Stimulated activated CD8-positive, alpha-beta memory T cell treated with anti-CD3 and anti-CD28 coated beads, Interleukin-2, amount 100 ng/mL, for 48 hours (primary cell): ENCODE measurements at regions not wholly inside any gene's neighbourhood (a gene's known extent, or its start where the extent isn't known, plus 50 kb on each side); places are given as distances from the start of the nearest gene placed in this dataset.
"Not testable (repeated sequence)": the region's sequence is repeated elsewhere in the genome, so short reads cannot be mapped to it uniquely, and the experiment has no call there.

Experiments
- DNase-seq, 2 donors: peaks; one replicate each; pipeline ENCODE4 v3.0.0-alpha.2; 2020; ENCODE audit warnings: low read depth in 2 of 2

- not testable (repeated sequence) for DNase-seq
Observed at GRCh38 chr7:69087281-69087680, 511.0 kb upstream of the AUTS2 start.

- no peak for DNase-seq
Observed at GRCh38 chr7:69088185-69088584, 510.1 kb upstream of the AUTS2 start.

- DNase-seq: no peak
Observed at GRCh38 chr7:69090936-69091335, 507.3 kb upstream of the AUTS2 start.

- no peak for DNase-seq
Observed at GRCh38 chr7:69091521-69091920, 506.8 kb upstream of the AUTS2 start.

- DNase-seq: no peak
Observed at GRCh38 chr7:69095127-69095526, 503.1 kb upstream of the AUTS2 start.

- DNase-seq: no peak
Observed at GRCh38 chr7:69095649-69096048, 502.6 kb upstream of the AUTS2 start.

GRCh38 chr7:69104023-69104422 lies 494.3 kb upstream of the AUTS2 start:
- DNase-seq: no peak

GRCh38 chr7:69105092-69105491 lies 493.2 kb upstream of the AUTS2 start:
- DNase-seq: no peak

GRCh38 chr7:69105981-69106380 lies 492.3 kb upstream of the AUTS2 start:
- no peak for DNase-seq

GRCh38 chr7:69106449-69106848 lies 491.8 kb upstream of the AUTS2 start:
- not testable (repeated sequence) for DNase-seq

GRCh38 chr7:69106946-69107345 lies 491.3 kb upstream of the AUTS2 start:
- DNase-seq: not testable (repeated sequence)

GRCh38 chr7:69108097-69108496 lies 490.2 kb upstream of the AUTS2 start:
- no peak for DNase-seq

- no peak for DNase-seq
Observed at GRCh38 chr7:69109246-69109645, 489.0 kb upstream of the AUTS2 start.

- no peak for DNase-seq
Observed at GRCh38 chr7:69109879-69110278, 488.4 kb upstream of the AUTS2 start.

GRCh38 chr7:69110450-69111050 lies 487.7 kb upstream of the AUTS2 start:
- DNase-seq: no peak

GRCh38 chr7:69114374-69114773 lies 483.9 kb upstream of the AUTS2 start:
- no peak for DNase-seq

GRCh38 chr7:69115788-69116187 lies 482.5 kb upstream of the AUTS2 start:
- no peak for DNase-seq

GRCh38 chr7:69116196-69116595 lies 482.1 kb upstream of the AUTS2 start:
- DNase-seq: not testable (repeated sequence)

GRCh38 chr7:69122953-69123352 lies 475.3 kb upstream of the AUTS2 start:
- no peak for DNase-seq

- no peak for DNase-seq
Observed at GRCh38 chr7:69126896-69127479, 471.3 kb upstream of the AUTS2 start.

- DNase-seq: no peak
Observed at GRCh38 chr7:69129524-69129923, 468.8 kb upstream of the AUTS2 start.

- DNase-seq: no peak
Observed at GRCh38 chr7:69129951-69130350, 468.3 kb upstream of the AUTS2 start.

GRCh38 chr7:69130396-69130795 lies 467.9 kb upstream of the AUTS2 start:
- DNase-seq: no peak

GRCh38 chr7:69134316-69134715 lies 464.0 kb upstream of the AUTS2 start:
- no peak for DNase-seq
